HUDEP-2 (cell line): ENCODE measurements at regions not wholly inside any gene's neighbourhood (a gene's known extent, or its start where the extent isn't known, plus 50 kb on each side); places are given as distances from the start of the nearest gene placed in this dataset.

Experiments used
- DNase-seq, 76 experiments: peaks; one replicate each; lab custom pipeline; 2025; ENCODE audit not compliant: unreplicated experiment in 76 of 76; lab: John Stamatoyannopoulos, UW

DNA sequence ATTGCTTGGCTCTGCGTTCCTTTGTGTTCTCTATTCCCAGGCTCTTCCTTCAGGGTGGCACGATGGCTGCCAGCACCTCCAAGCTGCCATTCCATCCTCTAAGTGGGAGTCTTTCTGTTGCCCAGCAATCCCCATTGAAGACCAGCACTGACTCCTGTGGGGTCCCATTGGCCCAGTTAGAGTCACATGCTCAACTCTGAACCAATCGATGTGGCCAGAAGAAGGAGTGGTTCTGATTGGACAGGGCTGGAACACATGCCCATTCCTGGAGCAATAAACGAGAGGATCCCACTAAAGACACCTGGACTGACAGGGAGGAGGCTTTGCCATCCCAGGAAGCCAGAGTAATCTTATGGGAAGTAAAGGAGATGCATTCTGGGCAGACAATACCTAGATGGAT is 97.2 kb upstream of the IGSF21 start:
- DNase-seq: no peak

DNA sequence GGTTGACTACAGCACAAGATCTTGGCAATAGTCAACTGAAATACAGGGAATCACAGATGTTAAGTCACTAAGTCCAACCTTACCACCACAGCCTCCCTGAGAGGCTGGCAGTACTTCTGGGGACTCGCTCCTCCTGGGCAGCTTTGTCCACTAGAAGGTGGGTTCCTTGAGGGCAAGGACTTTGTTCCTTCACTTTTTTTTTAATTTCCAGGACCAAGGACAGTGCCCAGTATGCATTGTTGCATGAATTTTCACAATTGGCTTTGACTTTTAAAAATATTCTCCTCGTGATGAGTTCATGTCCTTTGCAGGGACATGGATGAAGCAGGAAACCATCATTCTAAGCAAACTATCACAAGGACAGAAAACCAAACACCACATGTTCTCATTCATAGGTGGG is 96.7 kb upstream of the IGSF21 start:
- no peak for DNase-seq

DNA sequence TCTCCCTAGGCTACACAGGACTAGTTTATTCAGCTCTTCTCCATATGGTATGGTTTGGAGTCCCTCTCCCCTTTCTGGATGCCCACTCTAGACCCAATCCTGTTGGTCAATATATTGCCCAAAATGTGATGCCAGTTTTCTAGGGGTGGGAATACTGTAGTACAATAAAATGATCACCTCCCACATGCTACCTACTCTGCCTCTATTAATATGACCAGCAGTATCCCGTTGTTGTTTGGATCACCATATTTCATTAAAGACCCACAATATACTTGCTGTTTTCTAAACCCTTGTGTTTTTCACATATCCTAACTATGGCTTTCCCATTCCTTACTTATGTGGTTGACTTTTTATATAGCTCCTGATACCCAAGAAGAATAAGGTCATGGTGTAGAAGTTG is 95.9 kb upstream of the IGSF21 start:
- no peak for DNase-seq

DNA sequence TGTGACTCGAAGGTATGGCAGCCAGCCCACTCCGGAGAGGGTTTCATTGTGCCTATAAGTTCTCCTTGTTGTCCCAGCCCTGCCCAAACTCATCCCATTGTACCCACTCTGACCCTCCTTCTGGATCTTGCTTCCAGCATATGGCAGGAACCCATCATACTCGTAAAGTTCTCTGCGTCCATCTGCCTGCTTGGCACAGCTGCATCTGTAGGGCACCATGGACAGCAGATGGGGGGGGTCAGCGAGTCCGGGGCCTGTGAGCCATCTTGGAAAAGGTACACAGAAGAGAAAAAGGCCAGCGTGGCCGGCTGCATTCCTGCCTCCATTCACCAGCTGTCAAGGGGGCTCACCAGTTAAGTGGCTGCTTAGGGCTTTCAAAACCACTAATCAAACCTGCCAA is 94.9 kb upstream of the IGSF21 start:
- no peak for DNase-seq

DNA sequence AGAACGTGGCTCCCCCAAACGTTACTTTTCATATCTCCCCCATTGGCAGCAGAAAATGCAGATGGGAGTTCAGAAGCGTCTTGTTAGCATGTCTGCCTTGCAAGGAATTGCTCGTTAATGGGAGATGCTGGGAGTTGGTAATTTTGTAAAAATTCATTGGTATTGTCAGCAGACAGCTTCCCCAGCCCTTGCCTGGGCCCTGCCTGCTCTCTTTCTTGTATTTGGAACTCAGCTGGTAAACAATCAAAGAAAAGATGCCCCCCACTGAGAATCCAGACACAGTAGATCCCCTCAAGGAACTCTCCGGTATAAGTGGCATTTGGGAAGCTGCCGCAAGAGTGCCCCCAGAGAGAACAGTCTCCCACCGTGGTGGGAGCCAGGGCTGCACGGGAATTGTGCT is 94.4 kb upstream of the IGSF21 start:
- DNase-seq: no peak

DNA sequence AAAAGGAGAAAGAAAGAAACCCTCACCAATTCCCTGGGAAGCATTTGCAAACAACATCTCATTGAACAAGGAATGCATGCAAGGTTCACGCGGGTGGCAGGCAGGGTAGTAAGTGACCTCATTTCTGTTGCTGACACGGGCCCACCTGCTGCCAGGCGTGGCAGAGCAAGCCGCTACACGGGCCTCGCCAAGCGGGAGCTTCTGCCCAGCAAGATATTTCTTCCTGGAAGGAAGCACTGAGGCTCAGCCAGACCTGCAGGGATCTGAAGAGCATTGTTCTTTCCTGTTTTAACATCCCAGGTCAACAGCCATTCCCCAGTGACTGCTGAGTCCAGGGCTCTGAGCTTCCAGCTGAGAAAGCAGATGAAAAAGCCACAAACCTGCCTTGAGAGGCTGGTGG is 91.9 kb upstream of the IGSF21 start:
- no peak for DNase-seq

DNA sequence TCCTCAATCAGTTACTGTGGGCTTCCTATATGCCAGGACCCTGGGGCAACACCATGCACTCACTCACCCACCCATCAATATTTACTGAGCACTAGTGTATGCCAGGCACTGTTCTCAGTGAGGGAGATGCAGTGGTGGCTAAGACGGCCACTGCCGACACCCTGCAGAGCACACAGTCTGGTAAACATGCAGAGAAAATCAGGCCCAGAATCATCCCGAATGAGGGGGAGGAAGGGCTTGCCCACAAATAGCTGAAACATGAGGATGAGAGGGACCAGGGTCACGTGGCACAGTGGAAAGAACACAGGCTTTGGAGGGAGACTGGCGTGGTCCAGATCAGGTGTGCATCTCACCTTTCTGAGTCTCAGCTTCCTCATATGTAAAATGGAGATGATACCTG is 89.2 kb upstream of the IGSF21 start:
- DNase-seq: no peak

DNA sequence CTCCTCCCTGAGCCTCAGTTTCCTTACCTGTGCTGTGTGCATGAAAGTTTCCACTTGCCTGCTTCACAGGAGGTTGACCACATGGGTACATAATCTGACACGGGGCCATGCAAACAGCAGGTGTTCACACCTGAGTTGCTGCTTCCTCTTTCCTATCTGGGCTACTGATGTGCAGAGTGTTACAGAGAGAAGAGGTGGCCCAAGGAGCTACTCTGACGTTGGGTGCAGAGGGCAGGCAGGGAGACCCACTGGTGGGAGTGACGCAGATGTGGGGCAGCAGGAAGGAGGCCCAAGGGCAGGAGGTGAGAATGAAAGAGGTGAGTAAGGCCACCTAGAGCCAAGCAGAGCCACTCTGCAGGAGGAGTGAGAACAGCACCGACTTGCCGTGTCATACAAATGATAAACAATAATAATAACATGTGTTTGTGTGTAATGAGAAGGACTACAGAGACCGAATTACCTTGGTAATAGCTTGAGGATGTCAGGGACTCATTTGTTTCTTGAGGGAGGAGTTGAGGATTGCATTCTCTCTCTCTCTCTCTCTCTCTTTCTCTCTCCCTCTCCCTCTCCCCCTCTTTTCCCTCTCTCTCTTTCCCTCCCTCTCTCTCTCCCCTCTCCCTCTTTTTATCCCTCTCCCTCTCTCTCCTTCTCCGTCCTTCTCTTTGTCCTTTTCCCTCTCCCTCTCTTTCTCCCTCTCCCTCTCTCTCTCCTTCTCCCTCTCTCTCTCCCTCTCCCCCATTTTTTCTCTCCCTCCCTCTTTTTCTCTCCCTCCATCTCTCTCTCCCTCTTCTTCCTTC is 87.4 kb upstream of the IGSF21 start:
- no peak for DNase-seq

DNA sequence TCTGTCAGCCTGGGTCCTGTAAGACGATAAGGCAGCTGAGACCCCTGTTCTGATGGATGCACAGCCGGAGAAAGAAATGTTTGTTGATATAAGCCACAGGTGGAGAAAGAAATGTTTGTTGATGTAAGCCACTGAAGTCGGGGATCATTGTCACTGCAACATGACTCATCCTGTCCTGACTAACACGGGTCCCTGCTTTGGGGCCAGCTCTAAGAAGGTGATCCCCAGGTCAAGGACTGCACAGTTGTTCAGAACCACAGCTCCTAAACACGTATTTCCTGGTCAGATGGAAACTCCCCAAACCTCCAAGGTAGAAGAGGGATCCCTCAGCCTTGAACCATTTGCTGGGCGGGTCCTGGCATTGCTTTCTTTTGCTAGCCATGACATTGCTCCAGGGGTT is 86.4 kb upstream of the IGSF21 start:
- DNase-seq: no peak

DNA sequence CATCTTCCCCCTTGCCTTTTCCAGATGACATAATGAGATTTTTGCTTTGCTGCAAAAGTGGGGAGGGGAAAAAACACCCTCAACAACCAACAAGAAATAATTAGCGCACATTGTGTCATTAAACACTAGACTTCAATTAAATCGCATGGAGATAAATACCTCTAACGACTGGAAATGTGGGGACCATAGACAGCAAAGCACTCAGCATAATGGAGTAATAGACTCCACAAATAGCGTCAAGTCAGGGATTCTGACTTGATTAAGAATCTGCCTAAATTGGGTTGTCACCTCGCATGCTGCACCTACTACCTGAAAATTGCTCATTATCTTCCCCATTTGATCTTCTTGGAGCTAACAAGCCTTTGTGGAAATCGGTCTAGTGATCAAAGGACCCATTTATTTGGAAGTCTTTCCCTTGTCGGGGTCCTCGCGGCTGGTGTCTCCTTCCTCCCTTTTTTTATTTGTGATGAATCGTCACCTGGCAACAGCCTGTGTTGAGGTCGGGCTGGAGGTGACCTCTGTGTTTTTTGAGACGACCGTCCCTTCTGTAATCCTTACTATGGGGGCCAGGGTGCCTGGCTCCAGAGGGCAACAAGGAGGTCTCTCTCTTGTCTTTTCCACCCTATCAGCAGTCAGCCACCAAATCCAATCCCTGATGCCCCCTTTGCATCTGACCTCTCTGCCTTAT is 75.3 kb upstream of the IGSF21 start:
- DNase-seq: no peak

DNA sequence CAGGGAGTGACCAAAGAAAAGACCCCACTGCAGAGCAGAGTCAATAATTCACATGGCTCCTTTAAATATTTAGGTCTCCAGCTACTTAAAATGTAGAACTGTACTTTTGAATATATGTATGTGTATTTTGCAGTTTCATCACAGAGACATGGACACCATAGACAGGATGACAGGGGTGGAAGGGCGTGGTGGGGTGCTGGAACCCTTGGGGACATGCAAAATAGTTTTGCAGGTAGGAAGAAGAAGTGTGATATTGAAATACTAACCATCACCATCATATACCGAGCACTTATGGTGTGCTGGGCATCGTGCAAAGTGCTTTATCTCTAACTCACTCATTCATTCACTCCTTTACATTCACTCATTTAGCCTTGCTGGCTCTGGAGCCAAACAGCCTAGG is 72.5 kb upstream of the IGSF21 start:
- DNase-seq: no peak

DNA sequence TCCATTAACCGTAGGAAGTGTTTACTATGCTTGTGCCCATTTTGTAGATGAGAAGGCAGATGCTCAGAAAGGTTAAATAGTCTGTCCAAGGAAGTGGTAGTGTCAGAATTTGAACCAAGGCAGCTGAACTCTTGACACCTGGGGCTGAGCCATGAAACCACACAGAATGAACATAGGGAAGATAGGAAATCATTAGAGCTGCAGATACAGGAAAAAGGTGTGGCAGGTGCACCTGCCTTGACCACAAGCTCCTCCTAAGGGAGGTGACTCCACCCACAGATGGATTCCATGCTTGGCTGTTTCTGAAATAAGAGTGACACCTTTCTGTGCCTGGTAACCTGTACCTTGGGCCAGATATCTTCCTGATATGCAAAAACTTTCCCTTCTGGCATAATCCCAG is 69.9 kb upstream of the IGSF21 start:
- no peak for DNase-seq

DNA sequence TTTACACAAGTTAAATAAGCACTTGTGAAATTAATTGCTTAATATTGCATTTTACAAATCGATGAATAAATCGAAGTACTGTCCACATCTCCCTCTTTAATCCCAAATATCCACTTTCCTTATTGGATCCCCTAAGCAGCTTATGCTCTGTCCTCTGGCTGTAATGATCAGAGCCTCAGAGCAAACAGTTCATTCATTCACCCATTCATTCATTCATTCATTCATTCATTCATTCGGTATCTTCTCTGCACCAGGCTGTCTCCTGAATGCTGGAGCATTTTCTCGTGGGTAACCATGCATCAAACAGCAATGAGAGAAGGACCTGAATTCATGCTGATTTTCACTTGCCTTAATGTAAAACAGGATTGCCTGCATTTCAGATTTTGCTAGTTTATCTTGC is 69.5 kb upstream of the IGSF21 start:
- DNase-seq: no peak

DNA sequence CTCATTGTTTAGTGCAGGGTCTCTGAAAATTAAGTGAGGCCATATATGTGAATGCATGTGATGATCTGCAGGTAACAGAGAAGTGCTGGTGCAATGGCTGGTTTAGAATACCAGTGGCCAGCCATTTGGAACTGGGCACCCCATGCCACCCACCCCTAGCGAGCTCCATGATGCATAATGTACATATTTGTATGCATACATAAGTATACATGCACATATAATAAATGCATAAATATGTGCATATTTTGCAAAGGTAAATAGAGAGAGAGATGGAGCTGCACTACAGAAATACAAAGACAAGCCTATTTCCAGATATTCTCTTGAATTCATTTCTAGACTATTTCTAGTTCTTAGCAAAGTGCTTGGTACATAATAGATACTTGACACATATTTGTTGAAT is 68.5 kb upstream of the IGSF21 start:
- DNase-seq: no peak

DNA sequence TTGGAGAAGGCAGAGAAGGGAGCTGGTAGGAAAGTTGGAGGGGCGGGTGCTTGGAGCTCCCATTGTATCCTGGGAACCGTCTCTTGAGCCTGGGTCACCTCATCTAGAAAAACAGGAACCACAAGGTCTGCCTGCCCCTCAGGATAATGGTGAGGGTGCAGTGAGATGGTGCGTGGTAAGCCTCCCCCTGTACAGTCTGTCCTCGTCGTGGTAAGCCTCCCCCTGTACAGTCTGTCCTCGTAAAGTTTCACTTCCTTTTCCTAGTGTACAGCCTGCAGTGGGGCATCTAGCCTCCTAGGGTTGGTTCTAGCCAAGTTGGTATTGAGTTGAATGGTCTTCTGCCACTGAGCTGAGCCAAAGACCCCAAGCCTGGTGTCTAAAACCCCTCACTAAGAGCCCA is 66.5 kb upstream of the IGSF21 start:
- no peak for DNase-seq

DNA sequence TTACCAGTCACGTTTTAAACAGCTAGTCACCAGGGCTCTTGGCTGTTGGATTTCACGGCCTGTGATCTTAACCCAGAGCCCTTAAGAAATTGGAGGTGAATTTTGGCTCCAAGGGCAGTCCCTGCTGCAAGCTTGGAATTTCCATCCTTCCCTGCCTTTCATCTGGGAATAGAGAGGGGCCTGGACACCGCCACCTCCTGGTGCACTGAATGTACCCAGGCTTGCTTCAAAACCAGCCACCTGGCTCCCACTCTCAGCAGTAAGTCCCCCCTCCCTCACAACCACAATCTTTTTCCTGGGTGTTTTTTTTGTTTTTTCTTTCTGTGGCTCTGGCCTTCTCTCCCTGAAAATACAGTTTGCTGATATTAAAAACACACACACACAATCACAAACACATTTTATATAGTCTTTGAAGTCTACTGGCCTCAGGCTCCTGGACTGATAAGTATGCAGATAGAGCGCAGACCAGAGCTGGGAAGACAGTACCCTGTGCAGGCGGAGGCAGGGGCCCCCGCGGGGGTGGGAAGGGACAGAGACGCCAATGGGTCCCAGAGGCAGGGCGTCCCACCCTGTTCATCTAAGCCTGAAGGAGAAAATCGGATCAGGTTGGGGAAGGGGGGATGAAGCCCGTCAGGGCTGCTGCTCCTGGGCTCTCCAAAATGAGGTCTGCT is 65.8 kb upstream of the IGSF21 start:
- no peak for DNase-seq

DNA sequence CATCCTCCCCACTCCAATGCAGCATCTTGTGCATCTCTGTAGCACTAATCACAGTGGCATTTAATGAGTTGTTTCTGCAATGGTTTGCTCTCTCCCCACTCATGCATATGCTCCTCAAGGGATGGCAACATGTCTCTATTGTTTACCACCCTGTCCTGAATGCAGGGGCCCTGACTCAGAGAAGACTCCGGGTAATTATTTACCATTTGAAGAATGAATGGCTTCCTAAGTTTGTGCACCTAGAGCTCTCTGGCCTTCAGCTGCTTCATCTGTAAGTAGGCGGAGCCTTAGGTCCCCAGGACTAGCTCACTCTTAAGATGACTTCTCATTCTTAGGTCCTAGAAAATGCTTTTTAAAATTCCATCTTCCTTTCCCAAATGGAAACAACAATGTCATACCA is 63.7 kb upstream of the IGSF21 start:
- no peak for DNase-seq

DNA sequence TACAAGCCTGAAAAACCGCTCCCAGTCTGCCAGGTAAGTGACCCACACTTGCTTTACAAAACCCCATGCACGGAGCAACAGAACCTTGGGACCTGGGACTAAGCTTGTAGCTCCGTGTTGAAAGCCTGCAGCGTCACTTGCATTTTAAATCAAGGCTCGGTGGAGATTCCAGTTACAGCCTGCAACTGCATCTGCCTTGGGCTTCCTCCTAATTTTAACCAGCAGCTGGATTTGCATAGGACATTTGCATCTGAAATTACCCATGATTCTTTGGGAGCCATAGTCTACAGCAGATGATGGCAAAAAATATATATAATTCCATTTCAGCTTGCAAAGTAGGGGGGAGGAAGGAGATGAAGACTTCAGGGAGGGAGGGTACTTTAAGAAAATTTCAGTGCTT is 62.4 kb upstream of the IGSF21 start:
- DNase-seq: no peak

DNA sequence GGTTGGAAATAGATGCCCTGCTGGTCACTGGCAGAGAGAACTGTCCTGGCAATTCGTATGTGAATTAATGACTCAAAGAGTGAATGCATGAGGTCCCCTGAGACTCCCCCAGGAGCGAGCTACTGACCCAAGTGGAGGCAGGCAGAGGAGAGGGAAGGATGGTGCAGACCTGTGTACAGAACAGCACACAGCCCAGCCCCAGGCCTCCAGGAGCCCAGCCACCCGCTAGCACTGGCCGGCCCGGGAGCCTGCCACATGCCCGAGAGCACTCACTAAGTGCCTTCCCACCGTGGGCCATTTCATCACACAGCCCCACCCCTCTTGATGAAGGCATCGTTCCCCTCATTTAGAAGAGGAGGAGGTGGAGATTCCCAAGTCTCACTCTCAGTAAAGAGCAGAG is 62.0 kb upstream of the IGSF21 start:
- no peak for DNase-seq

DNA sequence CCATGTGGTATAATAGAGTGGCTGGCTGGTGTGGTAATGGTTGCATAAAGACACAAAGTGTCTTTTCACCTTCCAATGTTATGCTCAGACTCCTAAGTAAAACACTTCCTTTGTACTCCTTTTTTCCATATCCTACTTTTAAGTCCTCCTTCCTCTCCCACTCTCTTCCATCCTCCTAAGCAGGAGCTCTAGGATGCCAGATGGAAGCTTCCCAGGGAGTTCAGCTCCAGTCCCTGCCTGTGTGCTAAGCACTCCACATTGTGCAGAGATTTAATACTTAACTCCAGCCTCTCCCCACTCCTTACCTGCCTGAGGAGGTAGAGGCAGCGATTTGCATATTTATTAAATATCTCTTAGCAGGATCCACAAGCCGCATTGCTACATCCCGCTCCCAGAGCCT is 60.5 kb upstream of the IGSF21 start:
- DNase-seq: no peak

DNA sequence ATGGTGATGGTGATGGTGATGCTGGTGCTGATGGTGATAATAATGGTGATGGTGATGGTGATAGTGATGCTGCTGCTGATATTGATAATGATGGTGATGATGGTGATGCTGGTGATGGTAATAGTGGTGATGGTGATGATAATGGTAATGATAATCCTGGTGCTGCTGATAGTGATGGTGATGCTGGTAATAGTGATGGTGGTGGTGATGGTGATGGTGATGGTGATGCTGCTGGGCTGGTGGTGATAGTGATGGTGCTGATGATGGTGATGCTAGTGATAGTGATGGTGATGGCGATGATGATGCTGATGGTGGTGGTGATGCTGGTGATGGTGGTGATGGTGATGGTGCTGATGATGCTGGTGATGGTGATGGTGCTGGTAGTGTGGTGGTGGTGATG is 58.4 kb upstream of the IGSF21 start:
- DNase-seq: no peak

DNA sequence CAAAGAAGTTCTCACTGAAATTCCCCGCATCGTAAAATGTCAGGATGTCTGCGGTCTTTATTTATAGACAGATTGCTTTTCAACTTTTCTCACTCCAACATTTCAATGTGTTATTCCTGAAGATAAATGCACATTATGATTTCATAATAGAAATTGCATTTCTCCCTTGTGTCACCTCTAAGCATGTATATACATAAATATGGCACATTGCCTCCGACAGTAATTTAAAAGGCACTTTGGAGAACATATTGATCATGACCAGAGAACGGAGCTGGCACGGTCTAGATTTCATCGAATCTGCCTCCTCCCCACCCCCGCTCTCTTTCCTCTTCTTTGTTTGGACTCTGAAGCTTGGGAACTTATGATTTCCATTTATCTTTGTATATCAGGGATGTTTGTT is 54.9 kb upstream of the IGSF21 start:
- DNase-seq: no peak
